PC-3 (cell line): ENCODE measurements at regions not wholly inside any gene's neighbourhood (a gene's known extent, or its start where the extent isn't known, plus 50 kb on each side); places are given as distances from the start of the nearest gene placed in this dataset.
"Not testable (repeated sequence)": the region's sequence is repeated elsewhere in the genome, so short reads cannot be mapped to it uniquely, and the experiment has no call there.

Source experiments
- ATAC-seq: fragments of 200-7000 bp; cut with Tn5 transposase; 2 replicates; pipeline ENCODE4 v1.9.1; 2020; ENCODE audit warnings: mild to moderate bottlenecking, moderate library complexity
- BruUV-seq: library from RNA; stranded (reverse); fragments of 400-500 nt; replicated peaks from 2 replicates; lab custom pipeline; 2021; lab: Mats Ljungman, UMichigan
- CTCF ChIA-PET: fragments of 300-600 bp; sonication (Branson Sonifier 250); formaldehyde crosslinking; loops from one replicate; lab custom pipeline; 2022; ENCODE audit warnings: antibody characterized with exemption; lab: Charles Lee
- POLR2A ChIA-PET: fragments of 300-600 bp; sonication (Branson Sonifier 250); formaldehyde crosslinking; loops from one replicate; lab custom pipeline; 2022; ENCODE audit warnings: antibody characterized with exemption; ENCODE audit not compliant: unreplicated experiment; lab: Charles Lee
- DNase-seq: peaks from one replicate; pipeline ENCODE4 v3.0.0-alpha.2; 2015
- H2AFZ ChIP-seq: fragments of 300-600 bp; sonication (generic); 2 replicates; pipeline ENCODE4 v1.6.0; 2016; ENCODE audit warnings: antibody characterized with exemption, low read length
- H3F3A ChIP-seq: fragments of 300-600 bp; sonication (generic); one replicate; pipeline ENCODE4 v1.6.0; 2017; ENCODE audit warnings: antibody characterized with exemption, low read length, control low read depth, mild to moderate bottlenecking; ENCODE audit not compliant: unreplicated experiment
- H3K27ac ChIP-seq: fragments of 300-600 bp; sonication (generic); 2 replicates; pipeline ENCODE4 v1.5.1; 2016; ENCODE audit warnings: mild to moderate bottlenecking, low read length
- H3K27me3 ChIP-seq: fragments of 300-600 bp; sonication (generic); 2 replicates; pipeline ENCODE4 v1.6.1; 2016; ENCODE audit warnings: low read length, mixed read lengths
- H3K36me3 ChIP-seq: fragments of 300-600 bp; sonication (generic); 2 replicates; pipeline ENCODE4 v1.6.1; 2016; ENCODE audit warnings: low read depth, mixed run types, low read length, mixed read lengths
- H3K4me1 ChIP-seq: fragments of 300-600 bp; sonication (generic); 2 replicates; pipeline ENCODE4 v1.5.1; 2016; ENCODE audit warnings: low read length; ENCODE audit not compliant: insufficient read depth
- H3K4me2 ChIP-seq: fragments of 300-600 bp; sonication (generic); 2 replicates; pipeline ENCODE4 v1.6.0; 2016; ENCODE audit warnings: low read length
- H3K4me3 ChIP-seq: fragments of 300-600 bp; sonication (generic); 2 replicates; pipeline ENCODE4 v1.5.1; 2016; ENCODE audit warnings: mild to moderate bottlenecking, low read length, mixed read lengths
- H3K79me2 ChIP-seq: fragments of 300-600 bp; sonication (generic); 2 replicates; pipeline ENCODE4 v1.6.1; 2017; ENCODE audit warnings: low read length, mixed read lengths
- H3K9ac ChIP-seq: fragments of 300-600 bp; sonication (generic); 2 replicates; pipeline ENCODE4 v1.6.0; 2016; ENCODE audit warnings: mild to moderate bottlenecking, low read length
- H3K9me2 ChIP-seq: fragments of 300-600 bp; sonication (generic); replicated peaks from 2 replicates; pipeline ENCODE4 v1.6.1; 2016; ENCODE audit warnings: mixed run types, low read length, mixed read lengths
- H3K9me3 ChIP-seq: fragments of 300-600 bp; sonication (generic); 2 replicates; pipeline ENCODE4 v1.6.1; 2016; ENCODE audit warnings: low read length, mixed read lengths
- H4K20me1 ChIP-seq: fragments of 300-600 bp; sonication (generic); 2 replicates; pipeline ENCODE4 v1.6.1; 2016; ENCODE audit warnings: low read length, mixed read lengths
- CTCF ChIP-seq: fragments of 300-600 bp; sonication (generic); conservative IDR thresholded peaks from 2 replicates; pipeline ENCODE4 v1.5.1; 2017; ENCODE audit warnings: antibody characterized with exemption, low read depth, mild to moderate bottlenecking, low read length
- EZH2 ChIP-seq: fragments of 300-600 bp; sonication (generic); IDR thresholded peaks from one replicate; pipeline ENCODE4 v1.6.1; 2017; ENCODE audit warnings: antibody characterized with exemption, mild to moderate bottlenecking, low read length; ENCODE audit not compliant: unreplicated experiment
- EZH2phosphoT487 ChIP-seq: fragments of 300-600 bp; sonication (generic); IDR thresholded peaks from 2 replicates; pipeline ENCODE4 v1.6.1; 2018; ENCODE audit warnings: mild to moderate bottlenecking, antibody characterized with exemption, low read length, borderline replicate concordance
- intact Hi-C: fragments of 100-400 bp; cut with micrococcal nuclease; formaldehyde crosslinking; loops from 2 replicates; pipeline ENCODE4 v1.9.0; 2023

DNA sequence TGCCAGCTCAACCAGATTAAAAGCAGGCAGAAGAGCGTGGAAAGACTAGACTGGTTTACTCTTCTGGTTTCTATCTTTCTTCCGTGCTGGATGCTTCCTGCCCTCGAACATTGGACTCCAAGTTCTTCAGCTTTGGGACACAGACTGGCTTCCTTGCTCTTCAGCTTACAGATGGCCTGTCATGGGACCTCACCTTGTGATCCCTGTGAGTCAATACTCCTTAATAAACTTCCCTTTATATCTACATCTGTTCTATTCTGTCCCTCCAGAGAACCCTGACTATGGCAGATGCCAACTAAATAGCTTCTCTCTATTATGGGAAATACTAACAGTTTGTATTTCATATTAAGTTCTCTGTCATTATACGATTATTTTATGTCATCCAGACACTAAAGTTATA lies 609.1 kb downstream of the LMO7 start:
- no TSS peak for BruUV-seq
- no peaks in the 10 kb centered on the region for H4K20me1 ChIP-seq
- H3K36me3 ChIP-seq: no peaks in the 10 kb centered on the region
- ATAC-seq (no peak), DNase-seq (no peak)
- H3K9me3 ChIP-seq: no peaks in the 10 kb centered on the region
- POLR2A ChIA-PET: no interaction called here
- H3K9me2 ChIP-seq: no peaks in the 10 kb centered on the region
- CTCF ChIA-PET: no interaction called here
- H2AFZ ChIP-seq: no peak overlapping the region
- H3K27ac ChIP-seq: no peak overlapping the region
- no peak overlapping the region for H3K4me2 ChIP-seq
- H3F3A ChIP-seq: no peaks in the 10 kb centered on the region
- H3K79me2 ChIP-seq: no peaks in the 10 kb centered on the region
- H3K9ac ChIP-seq: no peak overlapping the region
- TF ChIP-seq CTCF (no peak), EZH2phosphoT487 (no peak), EZH2 (no peak)
- H3K4me1 ChIP-seq: no peaks in the 10 kb centered on the region
- intact Hi-C loops: no loop called here
- peaks cover 6% of the 10 kb centered on the region for H3K27me3 ChIP-seq
- no peak overlapping the region for H3K4me3 ChIP-seq

DNA sequence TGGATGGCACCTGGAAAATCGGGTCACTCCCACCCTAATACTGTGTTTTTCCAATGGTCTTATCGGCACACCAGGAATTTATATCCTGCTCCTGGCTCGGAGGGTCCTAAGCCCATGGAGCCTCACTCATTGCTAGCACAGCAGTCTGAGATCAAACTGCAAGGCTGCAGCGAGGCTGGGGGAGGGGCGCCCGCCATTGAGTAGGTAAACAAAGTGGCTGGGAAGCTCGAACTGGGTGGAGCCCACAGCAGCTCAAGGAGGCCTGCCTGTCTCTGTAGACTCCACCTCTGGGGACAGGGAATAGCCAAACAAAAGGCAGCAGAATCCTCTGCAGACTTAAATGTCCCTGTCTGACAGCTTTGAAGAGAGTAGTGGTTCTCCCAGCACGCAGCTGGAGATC lies 607.0 kb downstream of the LMO7 start:
- POLR2A ChIA-PET, H2AFZ ChIP-seq, H3K27me3 ChIP-seq, H3K4me3 ChIP-seq, intact Hi-C loops, BruUV-seq, H3K79me2 ChIP-seq, H3K27ac ChIP-seq, H3K4me2 ChIP-seq, H3K9me3 ChIP-seq, H4K20me1 ChIP-seq, H3K9ac ChIP-seq, H3K36me3 ChIP-seq, CTCF ChIA-PET, H3F3A ChIP-seq, ATAC-seq, H3K9me2 ChIP-seq, H3K4me1 ChIP-seq, DNase-seq: not testable (repeated sequence)

DNA sequence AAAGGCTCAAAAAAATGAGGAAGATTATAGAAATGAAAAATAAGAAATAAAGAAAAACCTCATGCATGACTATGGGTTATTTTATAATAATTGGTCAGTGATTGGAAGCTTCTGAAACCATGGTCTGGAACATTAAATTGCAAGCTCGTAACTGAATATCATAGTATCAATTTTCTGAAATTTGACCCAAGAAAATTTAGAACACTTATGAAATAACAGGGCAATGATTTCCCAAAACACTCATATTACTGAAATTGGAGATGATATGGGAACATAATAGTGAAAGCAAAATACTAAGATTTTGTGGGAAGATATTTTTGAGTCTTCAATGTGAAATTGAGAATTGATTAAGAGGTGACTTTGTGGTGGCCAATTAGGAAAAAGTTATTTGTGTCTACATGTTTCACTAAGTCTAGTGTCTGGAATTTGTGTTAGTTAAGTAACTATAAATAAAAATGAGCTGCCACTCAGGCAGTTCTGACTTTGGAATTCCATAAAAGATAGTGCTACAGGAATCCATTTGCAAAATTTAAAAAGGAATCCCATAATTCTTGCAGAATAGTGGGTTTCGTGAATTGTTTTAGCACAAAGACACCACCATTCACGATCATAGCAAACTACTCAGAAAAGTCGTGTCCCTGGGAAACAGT lies 603.0 kb downstream of the LMO7 start:
- no TSS peak for BruUV-seq
- Histone ChIP-seq H3K27ac (no peak overlapping the region), H3K9me3 (no peaks in the 10 kb centered on the region), H3K9me2 (no peaks in the 10 kb centered on the region), H3K4me3 (no peak overlapping the region), H3F3A (no peaks in the 10 kb centered on the region), H2AFZ (no peak overlapping the region), H3K79me2 (no peaks in the 10 kb centered on the region), H3K4me1 (no peaks in the 10 kb centered on the region), H4K20me1 (no peaks in the 10 kb centered on the region), H3K27me3 (peaks cover 2% of the 10 kb centered on the region; the same call in 1 of the 2 replicates), H3K36me3 (no peaks in the 10 kb centered on the region), H3K9ac (no peak overlapping the region), H3K4me2 (no peak overlapping the region)
- ATAC-seq (no peak), DNase-seq (no peak)
- ChIA-PET CTCF (no interaction called here), POLR2A (no interaction called here)
- intact Hi-C loops: no loop called here
- TF ChIP-seq EZH2 (no peak), CTCF (no peak), EZH2phosphoT487 (no peak)
